ENCODE measurements at regions not wholly inside any gene's neighbourhood (a gene's known extent, or its start where the extent isn't known, plus 50 kb on each side); places are given as distances from the start of the nearest gene placed in this dataset.

DNA sequence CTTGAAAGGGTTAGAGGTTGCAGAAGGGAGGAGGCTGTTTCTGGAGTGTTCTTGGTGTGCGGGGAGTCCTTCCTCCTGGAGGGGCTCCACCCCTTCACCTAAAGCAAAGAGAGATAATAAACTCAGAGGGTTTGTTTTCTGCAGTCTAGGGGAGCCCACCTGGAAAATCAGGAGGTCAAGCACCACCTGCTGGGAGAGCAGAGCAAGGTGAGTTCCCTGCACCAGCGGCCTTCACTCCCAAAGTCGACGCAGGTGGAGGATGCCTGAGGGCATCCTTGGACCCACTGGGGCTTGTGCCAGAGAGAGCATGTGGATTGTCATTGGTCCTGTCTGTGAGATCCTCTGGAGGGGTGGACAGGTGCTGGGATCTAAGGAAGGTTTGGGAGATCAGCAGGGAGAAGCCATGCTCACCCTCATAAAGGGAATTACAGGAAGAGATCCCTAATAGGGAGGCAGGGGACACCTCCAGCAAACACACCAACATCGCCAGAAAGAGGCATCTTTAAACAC is 116.7 kb downstream of the KCNF1 start:
- peaks cover 21% of the 10 kb centered on the region for H3K27me3 ChIP-seq (ENCODE audit: control insufficient read depth, insufficient read depth, low read length)
- no peak overlapping the region for H3K27ac ChIP-seq (ENCODE audit: insufficient read depth, low read length)
- peaks cover 2% of the 10 kb centered on the region; the same call in 1 of the 2 replicates for H3K4me1 ChIP-seq (ENCODE audit: control insufficient read depth, insufficient read depth, low read length)
- DNase-seq = no peak
- no peak overlapping the region for H2AK9ac ChIP-seq (replicated peaks; ENCODE audit: low read depth, low read length, poor library complexity)
- WGBS, 2 experiments (ENCODE audit: extremely low coverage in 2 of 2, insufficient read length in 1 of 2) = no CpG with 5 or more reads among the region's 5 CpGs
- no peak for ATAC-seq (ENCODE audit: low read depth)
- in situ Hi-C loops (cut with MboI; ENCODE audit: low sequenced_read_pairs) = no loop called here
- no peak overlapping the region for H3K23ac ChIP-seq (ENCODE audit: low read depth, low read length)
- no peak overlapping the region for H2BK120ac ChIP-seq (ENCODE audit: low read depth, low read length)
- no peaks in the 10 kb centered on the region for H3K9me1 ChIP-seq (ENCODE audit: insufficient read depth, low read length)
- H3K9me3 ChIP-seq (ENCODE audit: control insufficient read depth, insufficient read depth, low read length) = peaks cover 7% of the 10 kb centered on the region
- no peak overlapping the region for H2BK15ac ChIP-seq (ENCODE audit: low read depth, low read length)
- TF ChIP-seq POLR2A (IDR thresholded peaks at IDR 0.05; ENCODE audit: low read depth, low read length) (no peak), MAFK (IDR thresholded peaks at IDR 0.05; ENCODE audit: low read depth, low read length) (no peak), CHD1 (IDR thresholded peaks at IDR 0.05; ENCODE audit: low read depth, low read length) (no peak), SMC3 (IDR thresholded peaks at IDR 0.05; ENCODE audit: low read depth, low read length) (no peak), NFE2L2 (IDR thresholded peaks at IDR 0.05; ENCODE audit: low read depth, low read length) (no peak), RCOR1 (IDR thresholded peaks at IDR 0.05; ENCODE audit: insufficient replicate concordance, low read length) (no peak), CEBPB (IDR thresholded peaks at IDR 0.05; ENCODE audit: low read depth, low read length) (no peak)
- no peak overlapping the region for H3K56ac ChIP-seq (ENCODE audit: extremely low read depth, insufficient read depth, low read length)
- no peak overlapping the region for H2AFZ ChIP-seq (replicated peaks; ENCODE audit: low read length, poor library complexity)
- ChIA-PET POLR2A (ENCODE audit: unreplicated experiment) (no interaction called here), CTCF (interaction anchor here (0.7 kb wide), 1 partner anchor 29 kb away, joined by 6 read pairs; no protein-coding TSS in a partner anchor)
- H3K9ac ChIP-seq (ENCODE audit: low read depth, low read length) = no peak overlapping the region
- H3K36me3 ChIP-seq (ENCODE audit: control insufficient read depth, insufficient read depth, low read length) = no peaks in the 10 kb centered on the region
- intact Hi-C loops (cut with micrococcal nuclease) = no loop called here
- no peaks in the 10 kb centered on the region for H3K79me1 ChIP-seq (ENCODE audit: low read depth in 1 of 2, low read length in 2 of 2)
- no peak overlapping the region for H2BK20ac ChIP-seq (ENCODE audit: low read depth, low read length)
- no peak overlapping the region for H2AK5ac ChIP-seq (ENCODE audit: low read depth, low read length)
- dilution Hi-C loops (cut with HindIII; ENCODE audit: low sequenced_read_pairs, unreplicated experiment) = no loop called here
- no peak overlapping the region for H3K4ac ChIP-seq (ENCODE audit: low read depth, low read length)
- H2BK5ac ChIP-seq (ENCODE audit: low read depth, low read length, poor library complexity, severe bottlenecking) = no peak overlapping the region
- no peak overlapping the region for H3K4me3 ChIP-seq (ENCODE audit: insufficient read depth, low read depth, low read length)
- no TSS peak for BruUV-seq (replicated peaks)
- H4K5ac ChIP-seq (ENCODE audit: low read depth, low read length) = no peak overlapping the region
- H3K14ac ChIP-seq (replicated peaks; ENCODE audit: low read depth, low read length) = no peak overlapping the region
- H4K20me1 ChIP-seq (ENCODE audit: insufficient read depth, low read length) = no peaks in the 10 kb centered on the region
- H4K91ac ChIP-seq (ENCODE audit: insufficient read depth, low read depth, low read length) = no peak overlapping the region
- no peak overlapping the region for H4K8ac ChIP-seq (ENCODE audit: low read depth in 2 of 2, low read length in 2 of 2)
- H3K18ac ChIP-seq (ENCODE audit: low read depth, low read length) = no peak overlapping the region
- H3K4me2 ChIP-seq (ENCODE audit: low read depth, low read length) = no peak overlapping the region
